Hepatocyte (in vitro differentiated cells): ENCODE measurements at regions not wholly inside any gene's neighbourhood (a gene's known extent, or its start where the extent isn't known, plus 50 kb on each side); places are given as distances from the start of the nearest gene placed in this dataset.

Source experiments
- DNase-seq: peaks from one replicate; pipeline ENCODE4 v3.0.0-alpha.2; 2016; ENCODE audit warnings: low spot score
- H2AFZ ChIP-seq: fragments of 200-600 bp; sonication (generic); 2 replicates; pipeline ENCODE4 v1.6.0; 2016; ENCODE audit warnings: antibody characterized with exemption, mild to moderate bottlenecking
- H3K27ac ChIP-seq: fragments of 200-600 bp; sonication (generic); 2 replicates; pipeline ENCODE4 v1.5.1; 2016; ENCODE audit warnings: mild to moderate bottlenecking
- H3K27me3 ChIP-seq: fragments of 200-600 bp; sonication (generic); 2 replicates; pipeline ENCODE4 v1.6.1; 2016
- H3K36me3 ChIP-seq: fragments of 200-600 bp; sonication (generic); replicated peaks from 2 replicates; pipeline ENCODE4 v1.5.1; 2016; ENCODE audit warnings: low read depth; ENCODE audit not compliant: insufficient read depth
- H3K4me1 ChIP-seq: fragments of 200-600 bp; sonication (generic); 2 replicates; pipeline ENCODE4 v1.5.1; 2016; ENCODE audit warnings: mild to moderate bottlenecking, moderate library complexity; ENCODE audit not compliant: insufficient read depth
- H3K4me2 ChIP-seq: fragments of 200-600 bp; sonication (generic); 2 replicates; pipeline ENCODE4 v1.6.0; 2016
- H3K4me3 ChIP-seq: fragments of 200-600 bp; sonication (generic); 2 replicates; pipeline ENCODE4 v1.5.1; 2016; ENCODE audit warnings: mild to moderate bottlenecking
- H3K79me2 ChIP-seq: fragments of 200-600 bp; sonication (generic); 2 replicates; pipeline ENCODE4 v1.6.0; 2017; ENCODE audit warnings: mild to moderate bottlenecking
- H3K9me2 ChIP-seq: fragments of 200-600 bp; sonication (generic); replicated peaks from 2 replicates; pipeline ENCODE4 v1.6.0; 2017; ENCODE audit warnings: mild to moderate bottlenecking; ENCODE audit not compliant: insufficient read depth
- H3K9me3 ChIP-seq: fragments of 200-600 bp; sonication (generic); 2 replicates; pipeline ENCODE4 v1.5.1; 2016; ENCODE audit warnings: low read depth, mild to moderate bottlenecking
- H4K20me1 ChIP-seq: fragments of 200-600 bp; sonication (generic); 2 replicates; pipeline ENCODE4 v1.6.0; 2016; ENCODE audit warnings: mild to moderate bottlenecking; ENCODE audit not compliant: insufficient read depth, poor library complexity, severe bottlenecking
- EZH2 ChIP-seq: fragments of 200-600 bp; sonication (generic); IDR thresholded peaks from 2 replicates; pipeline ENCODE4 v1.6.1; 2016; ENCODE audit warnings: antibody characterized with exemption, mild to moderate bottlenecking, borderline replicate concordance
- EZH2phosphoT487 ChIP-seq: fragments of 200-600 bp; sonication (generic); IDR thresholded peaks from one replicate; pipeline ENCODE4 v1.6.1; 2018; ENCODE audit warnings: antibody characterized with exemption, mild to moderate bottlenecking, low read depth, moderate library complexity; ENCODE audit not compliant: unreplicated experiment, severe bottlenecking
- WGBS: methylation state at CpG from one replicate; pipeline ENCODE4 v1.1.6; 2016; ENCODE audit warnings: low lambda C conversion rate; ENCODE audit errors: missing lambda C conversion rate; 5-methylcytosine and 5-hydroxymethylcytosine counted together
- TF ChIP-seq, protein P1 (sequence below): fragments of 200-600 bp; sonication (generic); IDR thresholded peaks from 2 replicates; pipeline ENCODE4 v1.5.1; 2016; ENCODE audit warnings: antibody characterized with exemption, mild to moderate bottlenecking; ENCODE audit not compliant: poor library complexity

DNA sequence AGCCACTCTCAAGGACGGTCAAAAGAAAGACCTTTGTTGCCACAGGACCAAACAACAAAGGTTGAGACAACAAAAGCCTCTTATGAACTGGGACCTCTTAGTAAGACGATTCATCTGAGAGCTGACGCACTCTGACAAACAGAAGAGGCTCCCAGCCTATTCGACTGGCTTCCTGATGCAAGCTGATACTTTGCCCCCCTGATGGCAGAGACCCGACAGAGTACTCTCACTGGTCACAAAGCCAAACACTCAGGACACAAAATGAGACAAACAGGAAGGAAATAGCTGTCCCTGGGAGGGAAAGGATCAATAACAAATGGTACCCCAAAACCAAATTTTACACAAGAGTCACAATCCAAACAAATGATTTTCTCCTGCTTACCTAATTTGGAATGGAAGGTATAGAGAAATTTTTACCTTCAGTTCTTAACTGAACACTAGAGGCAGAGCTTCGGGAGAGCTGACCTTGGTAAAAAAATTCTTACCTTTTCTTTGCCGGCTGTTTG lies 75.2 kb upstream of the PLAC8 start:
- Histone ChIP-seq H3K4me1 (no peaks in the 10 kb centered on the region), H2AFZ (no peak overlapping the region), H4K20me1 (no peaks in the 10 kb centered on the region), H3K79me2 (no peaks in the 10 kb centered on the region), H3K4me3 (no peak overlapping the region), H3K9me3 (no peaks in the 10 kb centered on the region), H3K27me3 (no peaks in the 10 kb centered on the region), H3K4me2 (peak overlapping the region; percentile 23), H3K27ac (peak overlapping the region; percentile 45), H3K36me3 (no peaks in the 10 kb centered on the region), H3K9me2 (no peaks in the 10 kb centered on the region)
- peak; percentile 46 for DNase-seq
- 49% methylated on average over 7 of the region's 7 CpGs for WGBS
- TF ChIP-seq, protein P1, sequence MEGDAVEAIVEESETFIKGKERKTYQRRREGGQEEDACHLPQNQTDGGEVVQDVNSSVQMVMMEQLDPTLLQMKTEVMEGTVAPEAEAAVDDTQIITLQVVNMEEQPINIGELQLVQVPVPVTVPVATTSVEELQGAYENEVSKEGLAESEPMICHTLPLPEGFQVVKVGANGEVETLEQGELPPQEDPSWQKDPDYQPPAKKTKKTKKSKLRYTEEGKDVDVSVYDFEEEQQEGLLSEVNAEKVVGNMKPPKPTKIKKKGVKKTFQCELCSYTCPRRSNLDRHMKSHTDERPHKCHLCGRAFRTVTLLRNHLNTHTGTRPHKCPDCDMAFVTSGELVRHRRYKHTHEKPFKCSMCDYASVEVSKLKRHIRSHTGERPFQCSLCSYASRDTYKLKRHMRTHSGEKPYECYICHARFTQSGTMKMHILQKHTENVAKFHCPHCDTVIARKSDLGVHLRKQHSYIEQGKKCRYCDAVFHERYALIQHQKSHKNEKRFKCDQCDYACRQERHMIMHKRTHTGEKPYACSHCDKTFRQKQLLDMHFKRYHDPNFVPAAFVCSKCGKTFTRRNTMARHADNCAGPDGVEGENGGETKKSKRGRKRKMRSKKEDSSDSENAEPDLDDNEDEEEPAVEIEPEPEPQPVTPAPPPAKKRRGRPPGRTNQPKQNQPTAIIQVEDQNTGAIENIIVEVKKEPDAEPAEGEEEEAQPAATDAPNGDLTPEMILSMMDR = no peak
- TF ChIP-seq EZH2 (no peak), EZH2phosphoT487 (no peak)

DNA sequence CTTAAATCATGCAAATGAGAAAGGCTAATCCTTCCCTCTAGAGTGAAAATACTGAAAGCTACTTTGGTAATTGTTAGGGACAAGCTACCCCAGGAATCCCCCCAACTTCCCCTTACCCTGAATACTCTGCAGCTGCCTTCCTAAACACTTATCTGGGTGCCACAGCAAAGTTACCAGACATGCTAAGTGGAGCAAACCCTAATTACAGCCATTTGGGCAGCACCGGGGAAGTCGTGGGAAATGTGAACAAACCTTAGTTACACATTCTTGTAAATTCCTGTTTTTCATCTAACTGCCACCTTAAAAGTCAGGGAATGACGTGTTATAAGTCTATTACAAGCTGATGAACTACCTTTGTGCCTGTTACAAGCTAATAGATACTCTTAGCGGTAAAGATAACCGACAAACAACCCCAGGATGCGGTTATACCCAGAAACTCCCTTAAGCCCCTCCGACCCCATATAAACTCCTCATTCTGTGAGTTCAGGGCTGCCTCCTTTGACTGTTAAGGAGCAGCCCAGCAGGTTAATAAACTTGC lies 66.0 kb upstream of the PLAC8 start:
- Histone ChIP-seq H3K4me1 (no peaks in the 10 kb centered on the region), H3K4me3 (no peak overlapping the region), H2AFZ (no peak overlapping the region), H4K20me1 (no peaks in the 10 kb centered on the region), H3K27me3 (no peaks in the 10 kb centered on the region), H3K4me2 (no peak overlapping the region), H3K79me2 (no peaks in the 10 kb centered on the region), H3K9me2 (no peaks in the 10 kb centered on the region), H3K27ac (no peak overlapping the region), H3K36me3 (no peaks in the 10 kb centered on the region), H3K9me3 (no peaks in the 10 kb centered on the region)
- WGBS = 64% methylated on average over 7 of the region's 7 CpGs
- TF ChIP-seq, protein P1 = no peak
- TF ChIP-seq EZH2 = no peak
- TF ChIP-seq EZH2phosphoT487 = no peak
- no peak for DNase-seq

DNA sequence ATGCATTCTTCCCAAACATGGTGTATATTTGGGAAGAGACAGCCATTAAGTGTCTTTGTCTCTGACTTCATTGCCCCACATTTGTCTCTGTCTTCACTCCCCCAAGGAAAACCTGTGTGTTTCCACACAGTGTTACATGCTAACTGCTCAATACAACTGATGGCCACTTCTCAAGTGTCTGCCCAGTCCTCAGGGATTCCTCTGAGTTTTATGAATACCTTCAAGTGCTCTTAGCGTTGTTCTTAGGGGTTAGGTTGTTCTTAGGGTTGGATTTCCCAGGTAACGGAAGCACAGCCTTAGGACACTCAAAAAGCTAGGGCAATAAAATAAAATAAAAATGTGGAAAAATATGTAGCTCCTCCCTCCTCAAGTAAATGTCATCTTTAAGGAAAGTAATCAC lies 64.7 kb upstream of the PLAC8 start:
- 68% methylated on average over 2 of the region's 2 CpGs for WGBS
- TF ChIP-seq EZH2phosphoT487 (no peak), EZH2 (no peak)
- TF ChIP-seq, protein P1 = no peak
- H3K27ac ChIP-seq = no peak overlapping the region
- no peaks in the 10 kb centered on the region for H3K9me2 ChIP-seq
- no peaks in the 10 kb centered on the region for H4K20me1 ChIP-seq
- H3K4me1 ChIP-seq = no peaks in the 10 kb centered on the region
- H3K36me3 ChIP-seq = no peaks in the 10 kb centered on the region
- H3K4me3 ChIP-seq = no peak overlapping the region
- no peak for DNase-seq
- no peaks in the 10 kb centered on the region for H3K9me3 ChIP-seq
- H3K79me2 ChIP-seq = no peaks in the 10 kb centered on the region
- no peak overlapping the region for H2AFZ ChIP-seq
- H3K4me2 ChIP-seq = no peak overlapping the region
- no peaks in the 10 kb centered on the region for H3K27me3 ChIP-seq

DNA sequence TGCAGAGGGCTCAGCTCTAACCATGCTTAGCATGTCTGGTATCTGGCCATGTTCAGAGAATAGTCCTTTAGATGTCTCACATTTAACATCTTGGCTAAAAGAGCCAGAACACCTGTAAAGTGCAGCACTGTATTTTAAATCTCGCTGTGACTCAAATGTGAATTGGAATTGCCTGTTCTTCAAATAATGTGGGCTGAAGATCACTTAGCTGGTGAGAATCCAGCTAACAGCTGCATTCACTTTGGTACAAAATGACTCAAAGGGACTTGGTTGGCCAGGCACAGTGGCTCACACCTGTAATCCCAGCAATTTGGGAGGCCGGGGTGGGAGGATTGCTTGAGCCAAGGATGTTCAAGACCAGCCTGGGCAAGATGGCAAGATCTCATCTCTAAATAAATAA lies 63.5 kb upstream of the PLAC8 start:
- Histone ChIP-seq H3K4me2 (no peak overlapping the region), H2AFZ (no peak overlapping the region), H3K9me2 (no peaks in the 10 kb centered on the region), H3K9me3 (no peaks in the 10 kb centered on the region), H3K4me3 (no peak overlapping the region), H3K27me3 (no peaks in the 10 kb centered on the region), H3K79me2 (no peaks in the 10 kb centered on the region), H4K20me1 (no peaks in the 10 kb centered on the region), H3K36me3 (no peaks in the 10 kb centered on the region), H3K27ac (no peak overlapping the region), H3K4me1 (no peaks in the 10 kb centered on the region)
- WGBS = 95% methylated on average over 2 of the region's 2 CpGs
- DNase-seq = no peak
- TF ChIP-seq EZH2 = no peak
- no peak for TF ChIP-seq EZH2phosphoT487
- TF ChIP-seq, protein P1 = no peak
